ENCODE measurements at regions not wholly inside any gene's neighbourhood (a gene's known extent, or its start where the extent isn't known, plus 50 kb on each side); places are given as distances from the start of the nearest gene placed in this dataset.
A peak's percentile ranks its signal among the peaks of the same experiment; 100 is the strongest.

- Histone ChIP-seq H3K4me3 (ENCODE audit: extremely low read depth in 1 of 4, insufficient read depth in 2 of 4, low read depth in 3 of 4, low read length in 4 of 4) (no peak overlapping the region), H4K5ac (ENCODE audit: insufficient read length, low read depth, low read length) (no peak overlapping the region), H3K4ac (replicated peaks; ENCODE audit: insufficient read length, low read depth, low read length) (no peak overlapping the region), H3K4me1 (replicated peaks in 1 of 4; ENCODE audit: control insufficient read depth in 3 of 4, insufficient read depth in 4 of 4, low read length in 3 of 4) (no peaks in the 10 kb centered on the region), H3K4me2 (ENCODE audit: insufficient read depth in 1 of 2, low read depth in 2 of 2, low read length in 2 of 2) (no peak overlapping the region), H3K27ac (ENCODE audit: low read depth, low read length) (no peak overlapping the region), H3K79me2 (ENCODE audit: control insufficient read depth in 1 of 2, insufficient read depth in 2 of 2, low read length in 2 of 2) (no peaks in the 10 kb centered on the region), H2BK20ac (ENCODE audit: low read length) (no peak overlapping the region), H4K20me1 (replicated peaks in 1 of 2; ENCODE audit: control insufficient read depth in 1 of 2, insufficient read depth in 2 of 2, low read length in 2 of 2) (peaks cover 0 to 9% of the 10 kb centered on the region in 2 experiments), H4K91ac (replicated peaks; ENCODE audit: insufficient read length, low read length) (no peak overlapping the region), H3K23me2 (ENCODE audit: low read depth, low read length) (peaks cover 18% of the 10 kb centered on the region; the same call in 1 of the 2 replicates), H3K14ac (ENCODE audit: insufficient read length) (no peak overlapping the region), H3K27me3 (replicated peaks in 1 of 4; ENCODE audit: control insufficient read depth in 3 of 4, extremely low read depth in 1 of 4, insufficient read depth in 3 of 4, low read length in 3 of 4) (peaks cover 0 to 3% (median 0%) of the 10 kb centered on the region in 4 experiments; a peak in 1 of 7 replicates), H2BK120ac (replicated peaks; ENCODE audit: low read depth, low read length) (no peak overlapping the region), H3K18ac (ENCODE audit: extremely low read depth, low read length) (no peak overlapping the region), H3K79me1 (ENCODE audit: low read depth, low read length) (no peaks in the 10 kb centered on the region), H3K23ac (ENCODE audit: insufficient read length) (no peak overlapping the region), H2BK5ac (ENCODE audit: low read depth, low read length) (no peak overlapping the region), H3K56ac (replicated peaks; ENCODE audit: insufficient read length, low read depth, low read length) (peak overlapping the region; percentile 99), H3K9me3 (ENCODE audit: insufficient read depth in 2 of 2, low read depth in 1 of 2, low read length in 1 of 2) (peaks cover 0 to 6% of the 10 kb centered on the region in 2 experiments; a peak in 2 of 4 replicates), H2AK5ac (ENCODE audit: low read depth, low read length) (peak overlapping the region; percentile 11; the same call in 1 of the 2 replicates), H2AFZ (ENCODE audit: low read length) (no peak overlapping the region), H2BK12ac (ENCODE audit: low read depth, low read length) (no peak overlapping the region), H3K36me3 (ENCODE audit: control insufficient read depth in 2 of 4, insufficient read depth in 4 of 4, low read length in 3 of 4) (no peaks in the 10 kb centered on the region; a peak in 1 of 8 replicates), H2BK15ac (ENCODE audit: low read length) (no peak overlapping the region), H3K9ac (replicated peaks in 1 of 4; ENCODE audit: extremely low read depth in 1 of 4, low read depth in 3 of 4, low read length in 3 of 4) (no peak overlapping the region), H4K8ac (ENCODE audit: extremely low read depth, insufficient read depth, low read length) (no peak overlapping the region)
- FAIRE-seq (no peak), DNase-seq (ENCODE audit: low read depth in 1 of 2, low spot score in 2 of 2) (no peak)
- WGBS, 2 experiments (ENCODE audit: extremely low coverage in 1 of 2, insufficient coverage in 1 of 2, insufficient read length in 1 of 2, insufficient replicate concordance in 2 of 2, low coverage in 1 of 2, low lambda C conversion rate in 2 of 2, missing lambda C conversion rate in 1 of 2): 91% methylated on average over 4 of the region's 7 CpGs; no CpG with 5 or more reads in 1 of the 2 experiments
- CTCF ChIA-PET (ENCODE audit: partially characterized antibody): no interaction called here
- POLR2A ChIA-PET (ENCODE audit: partially characterized antibody): no interaction called here
These were observed 145.8 kb downstream of the DNAJB6 start for GRCh38 chr7:157482517-157483087.
